LNCaP clone FGC (cell line): ENCODE measurements at regions not wholly inside any gene's neighbourhood (a gene's known extent, or its start where the extent isn't known, plus 50 kb on each side); places are given as distances from the start of the nearest gene placed in this dataset.
"Not testable (repeated sequence)": the region's sequence is repeated elsewhere in the genome, so short reads cannot be mapped to it uniquely, and the experiment has no call there.

Experiments used
- DNase-seq: peaks from one replicate; pipeline ENCODE4 v3.0.0-alpha.2; 2011; ENCODE audit warnings: low read depth
- H3K4me3 ChIP-seq: 2 replicates; pipeline ENCODE4 v1.5.1; 2011; ENCODE audit warnings: mild to moderate bottlenecking, low read depth, low read length, control low read depth
- TF ChIP-seq, protein P1 (sequence below): IDR thresholded peaks from 2 replicates; pipeline ENCODE4 v1.5.1; 2012; ENCODE audit warnings: mild to moderate bottlenecking; ENCODE audit not compliant: control insufficient read depth, insufficient read depth; ENCODE audit errors: extremely low read depth

DNA sequence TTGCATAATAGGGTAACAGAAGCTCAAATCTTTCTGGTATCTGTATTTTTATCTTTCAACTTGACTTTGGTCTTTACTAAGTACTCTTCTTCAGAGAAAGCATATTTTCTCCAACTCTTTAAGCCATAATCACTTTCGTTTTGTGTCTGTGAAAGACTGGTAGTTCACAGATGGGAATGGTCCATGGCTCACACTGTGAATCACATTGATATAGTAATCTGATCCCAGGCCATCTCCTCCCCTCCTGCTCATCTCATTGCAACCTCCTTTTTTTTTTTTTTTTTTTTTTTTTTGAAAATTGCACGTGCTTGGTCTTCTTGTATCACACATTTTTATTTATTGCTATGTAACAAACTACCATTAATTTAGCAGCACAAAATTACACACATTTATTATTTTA lies 694.5 kb upstream of the SLIT2 start:
- DNase-seq = no peak
- TF ChIP-seq, protein P1, sequence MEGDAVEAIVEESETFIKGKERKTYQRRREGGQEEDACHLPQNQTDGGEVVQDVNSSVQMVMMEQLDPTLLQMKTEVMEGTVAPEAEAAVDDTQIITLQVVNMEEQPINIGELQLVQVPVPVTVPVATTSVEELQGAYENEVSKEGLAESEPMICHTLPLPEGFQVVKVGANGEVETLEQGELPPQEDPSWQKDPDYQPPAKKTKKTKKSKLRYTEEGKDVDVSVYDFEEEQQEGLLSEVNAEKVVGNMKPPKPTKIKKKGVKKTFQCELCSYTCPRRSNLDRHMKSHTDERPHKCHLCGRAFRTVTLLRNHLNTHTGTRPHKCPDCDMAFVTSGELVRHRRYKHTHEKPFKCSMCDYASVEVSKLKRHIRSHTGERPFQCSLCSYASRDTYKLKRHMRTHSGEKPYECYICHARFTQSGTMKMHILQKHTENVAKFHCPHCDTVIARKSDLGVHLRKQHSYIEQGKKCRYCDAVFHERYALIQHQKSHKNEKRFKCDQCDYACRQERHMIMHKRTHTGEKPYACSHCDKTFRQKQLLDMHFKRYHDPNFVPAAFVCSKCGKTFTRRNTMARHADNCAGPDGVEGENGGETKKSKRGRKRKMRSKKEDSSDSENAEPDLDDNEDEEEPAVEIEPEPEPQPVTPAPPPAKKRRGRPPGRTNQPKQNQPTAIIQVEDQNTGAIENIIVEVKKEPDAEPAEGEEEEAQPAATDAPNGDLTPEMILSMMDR = no peak
- no peak overlapping the region for H3K4me3 ChIP-seq

GRCh38 chr4:19556276-19556675 lies 695.4 kb upstream of the SLIT2 start:
- H3K4me3 ChIP-seq, DNase-seq: not testable (repeated sequence)

- DNase-seq = no peak
- TF ChIP-seq, protein P1 = no peak
- H3K4me3 ChIP-seq = no peak overlapping the region
Measured at GRCh38 chr4:19547463-19547862, 704.2 kb upstream of the SLIT2 start.

DNA sequence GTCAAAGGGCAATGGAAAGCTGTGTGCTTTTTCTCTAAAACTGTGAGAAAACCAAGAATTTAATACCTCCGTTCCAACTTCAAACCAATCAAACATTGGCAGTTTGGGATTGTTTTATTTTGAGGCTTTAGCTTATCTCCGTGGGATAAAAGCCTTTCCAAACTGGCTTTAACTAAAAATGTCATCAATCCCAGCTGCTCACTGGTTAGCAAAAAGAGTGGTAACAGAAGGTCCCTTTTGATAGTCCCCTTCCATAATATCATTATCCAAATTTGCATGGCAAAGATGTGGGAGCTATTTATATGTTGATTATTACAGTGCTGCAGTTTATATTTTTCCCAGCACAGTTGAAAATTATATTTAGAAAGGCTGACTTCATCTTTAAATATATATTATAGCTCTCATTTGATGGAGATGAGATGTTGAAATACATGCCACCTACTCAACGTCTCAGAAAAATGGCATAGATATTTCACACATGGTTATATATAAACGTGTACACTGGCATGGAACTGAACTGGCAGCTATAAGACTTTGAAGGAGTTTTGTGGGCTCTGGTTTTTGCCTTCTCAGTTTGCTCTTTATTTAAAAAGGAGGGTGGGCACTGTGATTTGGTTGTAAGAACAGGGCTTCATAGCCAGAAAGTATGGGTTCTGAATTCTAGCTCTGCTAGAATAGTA lies 707.1 kb upstream of the SLIT2 start:
- H3K4me3 ChIP-seq = no peak overlapping the region
- TF ChIP-seq, protein P1 = no peak
- no peak for DNase-seq

- TF ChIP-seq, protein P1 = no peak
- H3K4me3 ChIP-seq = no peak overlapping the region
- DNase-seq = no peak
Measured at GRCh38 chr4:19540859-19541540, 710.7 kb upstream of the SLIT2 start.

DNA sequence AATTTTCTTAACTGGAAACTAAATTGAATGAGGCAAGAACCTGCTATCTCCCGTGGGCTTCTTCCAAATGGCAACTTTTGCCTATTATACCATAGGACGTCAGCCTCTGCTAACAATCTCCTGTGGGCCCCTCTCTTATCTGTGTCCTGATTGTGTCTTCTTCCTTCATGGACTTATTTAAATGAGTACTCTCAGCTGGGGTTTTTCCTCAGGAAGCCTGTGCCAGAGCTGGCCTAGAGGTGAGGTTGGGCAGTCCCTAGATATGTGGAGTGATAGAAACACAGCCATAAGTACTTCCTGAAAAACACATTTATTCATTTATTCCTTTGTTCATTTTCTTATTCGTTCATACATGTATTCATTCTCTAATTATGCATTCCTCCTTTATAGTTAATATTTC lies 712.5 kb upstream of the SLIT2 start:
- no peak overlapping the region for H3K4me3 ChIP-seq
- no peak for DNase-seq
- TF ChIP-seq, protein P1 = no peak

- no peak for DNase-seq
- H3K4me3 ChIP-seq = no peak overlapping the region
- TF ChIP-seq, protein P1 = no peak
Measured at GRCh38 chr4:19534159-19534558, 717.5 kb upstream of the SLIT2 start.
